Middle frontal gyrus (tissue), 1 donor: ENCODE measurements at regions not wholly inside any gene's neighbourhood (a gene's known extent, or its start where the extent isn't known, plus 50 kb on each side); places are given as distances from the start of the nearest gene placed in this dataset.
"Not testable (repeated sequence)": the region's sequence is repeated elsewhere in the genome, so short reads cannot be mapped to it uniquely, and the experiment has no call there.

Experiments used
- DNase-seq: peaks from one replicate; pipeline ENCODE4 v3.0.0-alpha.2; 2015; ENCODE audit warnings: low spot score; ENCODE audit errors: extremely low spot score

GRCh38 chr5:85533341-85534047, 1084.2 kb upstream of the COX7C start:
- peak; percentile 12 for DNase-seq

GRCh38 chr5:85538362-85538761, 1079.4 kb upstream of the COX7C start:
- no peak for DNase-seq

- no peak for DNase-seq
These were observed 1072.6 kb upstream of the COX7C start for GRCh38 chr5:85545129-85545528.

GRCh38 chr5:85549229-85549628, 1068.5 kb upstream of the COX7C start:
- no peak for DNase-seq

- no peak for DNase-seq
These were observed 1067.7 kb upstream of the COX7C start for GRCh38 chr5:85549836-85550599.

- DNase-seq: no peak
These were observed 1061.3 kb upstream of the COX7C start for GRCh38 chr5:85556464-85556863.

- DNase-seq: no peak
These were observed 1041.1 kb upstream of the COX7C start for GRCh38 chr5:85576666-85577065.

- not testable (repeated sequence) for DNase-seq
These were observed 1029.9 kb upstream of the COX7C start for GRCh38 chr5:85587806-85588205.

GRCh38 chr5:85588268-85588667, 1029.5 kb upstream of the COX7C start:
- not testable (repeated sequence) for DNase-seq

- DNase-seq: no peak
These were observed 1027.0 kb upstream of the COX7C start for GRCh38 chr5:85590764-85591163.

GRCh38 chr5:85591311-85591710, 1026.4 kb upstream of the COX7C start:
- no peak for DNase-seq

- no peak for DNase-seq
These were observed 1014.9 kb upstream of the COX7C start for GRCh38 chr5:85602843-85603242.

- no peak for DNase-seq
These were observed 1013.4 kb upstream of the COX7C start for GRCh38 chr5:85604378-85604777.

- no peak for DNase-seq
These were observed 1013.0 kb upstream of the COX7C start for GRCh38 chr5:85604786-85605185.

- DNase-seq: no peak
These were observed 1012.4 kb upstream of the COX7C start for GRCh38 chr5:85605381-85605780.

GRCh38 chr5:85614489-85614888, 1003.3 kb upstream of the COX7C start:
- DNase-seq: no peak

- DNase-seq: no peak
These were observed 996.1 kb upstream of the COX7C start for GRCh38 chr5:85621668-85622067.

GRCh38 chr5:85628153-85628552, 989.6 kb upstream of the COX7C start:
- no peak for DNase-seq

- not testable (repeated sequence) for DNase-seq
These were observed 979.1 kb upstream of the COX7C start for GRCh38 chr5:85638495-85639125.

GRCh38 chr5:85646036-85646435, 971.7 kb upstream of the COX7C start:
- DNase-seq: no peak

GRCh38 chr5:85646641-85647040, 971.1 kb upstream of the COX7C start:
- DNase-seq: no peak

GRCh38 chr5:85647349-85648127, 970.2 kb upstream of the COX7C start:
- DNase-seq: no peak
